ENCODE measurements at regions not wholly inside any gene's neighbourhood (a gene's known extent, or its start where the extent isn't known, plus 50 kb on each side); places are given as distances from the start of the nearest gene placed in this dataset.

DNA sequence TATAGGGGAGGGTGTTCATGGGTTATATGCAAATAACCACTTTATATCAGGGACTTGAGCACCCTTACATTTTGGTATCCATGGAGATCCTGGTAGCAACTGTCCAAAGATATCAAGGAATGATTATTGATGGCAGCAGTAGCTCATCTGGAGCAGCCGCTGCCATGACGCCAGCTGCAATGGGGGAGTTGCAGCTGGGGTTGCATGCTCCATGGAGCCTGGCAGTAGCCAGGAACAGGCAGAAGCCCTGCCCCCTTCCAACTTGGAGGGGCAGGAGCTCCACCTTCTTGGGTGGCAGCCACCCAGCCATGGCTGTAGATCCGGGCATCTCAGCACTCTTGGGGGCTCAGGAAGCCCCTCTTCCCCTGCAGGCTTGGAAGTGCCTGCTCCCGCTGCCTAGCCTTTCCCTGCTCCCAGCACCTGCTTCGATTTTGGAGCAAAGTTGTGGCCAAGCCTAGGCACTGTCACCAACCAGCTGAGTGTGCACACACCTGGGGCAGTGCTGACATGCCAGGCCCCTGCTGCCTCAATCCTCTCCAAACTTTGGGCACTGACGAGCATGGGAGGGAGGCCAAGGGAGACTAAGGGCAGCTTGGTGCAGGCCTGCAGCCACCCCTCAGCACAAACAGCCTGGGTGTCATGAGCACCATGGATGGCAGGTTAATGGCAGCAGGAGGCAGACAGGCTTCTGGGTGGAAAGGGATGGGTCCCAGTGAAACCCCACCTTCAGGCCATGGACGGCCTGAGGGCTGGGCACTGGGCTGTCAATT, 235.6 kb upstream of the CSNK1A1L start:
- TF ChIP-seq, protein P1, sequence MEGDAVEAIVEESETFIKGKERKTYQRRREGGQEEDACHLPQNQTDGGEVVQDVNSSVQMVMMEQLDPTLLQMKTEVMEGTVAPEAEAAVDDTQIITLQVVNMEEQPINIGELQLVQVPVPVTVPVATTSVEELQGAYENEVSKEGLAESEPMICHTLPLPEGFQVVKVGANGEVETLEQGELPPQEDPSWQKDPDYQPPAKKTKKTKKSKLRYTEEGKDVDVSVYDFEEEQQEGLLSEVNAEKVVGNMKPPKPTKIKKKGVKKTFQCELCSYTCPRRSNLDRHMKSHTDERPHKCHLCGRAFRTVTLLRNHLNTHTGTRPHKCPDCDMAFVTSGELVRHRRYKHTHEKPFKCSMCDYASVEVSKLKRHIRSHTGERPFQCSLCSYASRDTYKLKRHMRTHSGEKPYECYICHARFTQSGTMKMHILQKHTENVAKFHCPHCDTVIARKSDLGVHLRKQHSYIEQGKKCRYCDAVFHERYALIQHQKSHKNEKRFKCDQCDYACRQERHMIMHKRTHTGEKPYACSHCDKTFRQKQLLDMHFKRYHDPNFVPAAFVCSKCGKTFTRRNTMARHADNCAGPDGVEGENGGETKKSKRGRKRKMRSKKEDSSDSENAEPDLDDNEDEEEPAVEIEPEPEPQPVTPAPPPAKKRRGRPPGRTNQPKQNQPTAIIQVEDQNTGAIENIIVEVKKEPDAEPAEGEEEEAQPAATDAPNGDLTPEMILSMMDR (IDR thresholded peaks at IDR 0.05) = no peak
- TF ChIP-seq ZFX (IDR thresholded peaks at IDR 0.05; ENCODE audit: borderline replicate concordance) = no peak
- H3K27ac ChIP-seq = no peak overlapping the region

DNA sequence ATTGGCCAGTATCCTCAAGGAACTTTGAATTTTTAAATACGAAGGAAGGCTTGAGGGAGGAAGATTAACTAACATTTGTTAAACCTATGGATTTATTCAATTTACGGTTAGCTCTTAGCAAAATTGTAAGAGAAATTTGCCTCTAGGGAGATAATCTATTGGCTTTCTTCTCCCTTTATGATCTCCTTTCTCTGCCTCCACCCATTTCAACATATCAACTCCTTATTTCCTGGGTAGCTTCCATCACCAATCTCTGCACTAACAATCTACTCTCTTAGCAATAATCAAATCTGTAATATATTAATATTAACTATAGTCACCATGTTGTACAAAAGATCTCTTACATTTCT, 233.9 kb upstream of the CSNK1A1L start:
- no peak for TF ChIP-seq ZFX (IDR thresholded peaks at IDR 0.05; ENCODE audit: borderline replicate concordance)
- TF ChIP-seq, protein P1 (IDR thresholded peaks at IDR 0.05) = no peak
- H3K27ac ChIP-seq = no peak overlapping the region

DNA sequence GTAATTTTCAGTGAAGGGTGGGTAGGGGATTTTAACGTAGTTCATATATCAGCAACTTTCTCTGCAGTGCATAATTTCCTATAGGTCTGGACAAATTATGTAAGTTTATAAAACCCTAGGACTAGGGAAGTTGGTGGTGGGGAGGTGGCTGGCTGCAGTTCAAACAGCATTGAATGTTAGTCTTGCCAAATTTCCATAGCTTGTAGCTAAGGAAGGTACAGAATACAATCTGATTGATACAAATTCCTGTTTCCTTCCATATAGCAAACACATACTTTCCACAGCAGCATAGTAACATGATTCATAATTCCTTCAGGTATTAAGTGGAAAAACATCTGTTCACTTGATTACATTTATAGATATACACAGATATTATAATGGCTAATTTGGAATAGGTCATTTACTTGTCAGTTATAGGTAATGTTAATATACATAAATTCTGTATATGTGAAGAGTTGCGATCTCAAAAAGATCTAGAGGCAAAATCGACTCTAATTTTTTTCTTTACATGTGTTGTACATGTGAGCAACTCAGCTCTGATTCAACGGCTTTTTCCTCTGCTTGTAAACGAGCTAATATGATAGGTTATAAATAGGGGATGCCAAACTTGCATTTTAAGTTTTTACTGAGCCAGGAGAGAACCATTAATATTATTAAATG, 233.4 kb upstream of the CSNK1A1L start:
- no peak for TF ChIP-seq ZFX (IDR thresholded peaks at IDR 0.05; ENCODE audit: borderline replicate concordance)
- TF ChIP-seq, protein P1 (IDR thresholded peaks at IDR 0.05) = no peak
- H3K27ac ChIP-seq = no peak overlapping the region

DNA sequence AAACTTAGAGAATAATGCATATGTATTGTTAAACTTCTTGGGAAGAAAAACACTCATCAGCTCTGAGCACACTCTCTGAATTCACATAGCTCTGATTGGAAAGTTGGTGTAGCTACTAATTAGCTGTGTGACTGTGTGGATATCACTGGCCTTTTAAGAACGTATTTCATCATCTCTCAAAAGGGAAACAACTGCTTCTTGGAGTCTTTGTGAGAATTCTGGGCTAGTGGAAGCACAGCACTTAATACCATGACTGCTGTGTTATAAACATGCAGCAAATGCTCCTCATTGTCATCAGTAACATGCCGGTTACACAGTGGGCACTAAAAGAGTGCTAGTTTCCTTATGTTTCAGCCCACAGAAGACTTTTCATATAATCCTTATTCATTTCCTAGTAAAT, 220.9 kb upstream of the CSNK1A1L start:
- TF ChIP-seq ZFX (IDR thresholded peaks at IDR 0.05; ENCODE audit: borderline replicate concordance) = no peak
- TF ChIP-seq, protein P1 (IDR thresholded peaks at IDR 0.05) = no peak
- no peak overlapping the region for H3K27ac ChIP-seq

DNA sequence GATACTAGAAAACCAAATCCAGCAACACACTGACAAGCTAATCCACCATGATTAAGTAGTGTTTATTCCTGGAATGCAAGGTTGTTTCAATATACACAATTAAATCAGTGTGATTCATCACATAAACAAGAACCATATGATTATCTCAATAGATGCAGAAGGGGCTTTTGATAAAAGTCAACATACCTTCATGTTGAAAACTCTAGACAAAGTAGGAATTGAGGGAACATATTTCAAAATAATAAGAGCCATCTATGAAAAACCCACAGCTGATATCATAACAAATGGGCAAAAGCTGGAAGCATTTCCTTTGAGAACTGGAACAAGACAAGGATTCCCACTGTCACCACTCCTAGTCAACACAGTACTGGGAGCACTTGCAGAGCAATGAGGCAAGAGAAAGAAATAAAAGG, 213.6 kb upstream of the CSNK1A1L start:
- H3K27ac ChIP-seq = no peak overlapping the region
- TF ChIP-seq, protein P1 (IDR thresholded peaks at IDR 0.05) = no peak
- no peak for TF ChIP-seq ZFX (IDR thresholded peaks at IDR 0.05; ENCODE audit: borderline replicate concordance)

DNA sequence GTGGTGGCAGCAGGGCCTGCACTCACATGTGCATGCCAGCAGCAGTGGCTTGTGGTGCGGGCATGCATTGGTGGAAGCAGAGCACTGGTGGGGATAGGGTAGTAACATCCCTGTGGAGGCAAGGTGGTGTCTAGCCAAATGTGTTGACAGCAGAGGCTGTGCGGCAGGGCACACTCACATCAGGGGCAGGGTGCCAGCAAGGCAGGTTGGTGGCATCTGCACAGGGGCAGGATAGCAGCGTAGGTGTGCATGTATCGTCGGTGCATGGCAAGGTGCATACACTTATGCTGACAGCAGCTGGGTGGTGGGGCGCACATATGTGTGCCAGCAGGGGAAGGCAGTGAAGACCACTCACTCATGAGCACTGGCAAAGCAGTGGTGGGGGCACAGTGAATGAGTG, 211.5 kb upstream of the CSNK1A1L start:
- H3K27ac ChIP-seq = no peak overlapping the region
- TF ChIP-seq, protein P1 (IDR thresholded peaks at IDR 0.05) = no peak
- no peak for TF ChIP-seq ZFX (IDR thresholded peaks at IDR 0.05; ENCODE audit: borderline replicate concordance)

DNA sequence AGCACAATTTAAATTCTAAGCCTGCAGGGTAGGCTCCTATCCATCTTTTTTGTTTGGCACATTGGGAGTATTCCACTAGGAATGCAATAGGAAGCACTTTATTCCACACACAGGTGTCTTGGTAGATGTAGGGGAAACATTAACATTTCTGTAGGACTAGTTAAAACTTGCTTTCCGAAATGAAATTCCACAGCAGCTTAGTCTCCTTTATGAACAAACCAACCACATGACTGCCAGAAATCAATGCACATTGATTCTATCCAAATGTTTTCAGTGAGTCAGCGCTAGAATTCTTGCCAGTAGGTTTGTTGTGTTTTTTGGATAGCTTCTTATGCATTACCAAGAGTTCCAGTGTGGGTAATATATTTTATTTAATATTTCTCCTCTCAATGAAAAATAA, 207.9 kb upstream of the CSNK1A1L start:
- H3K27ac ChIP-seq = no peak overlapping the region
- no peak for TF ChIP-seq ZFX (IDR thresholded peaks at IDR 0.05; ENCODE audit: borderline replicate concordance)
- TF ChIP-seq, protein P1 (IDR thresholded peaks at IDR 0.05) = no peak
